ENCODE measurements at regions not wholly inside any gene's neighbourhood (a gene's known extent, or its start where the extent isn't known, plus 50 kb on each side); places are given as distances from the start of the nearest gene placed in this dataset.

- ChIA-PET SMC1A (ENCODE audit: uncharacterized antibody, unreplicated experiment) (no interaction called here), CTCF (no interaction called here), RAD21 (ENCODE audit: unreplicated experiment) (no interaction called here), POLR2A (no interaction called here)
- Histone ChIP-seq H3K4me2 (ENCODE audit: control insufficient read depth, insufficient read depth) (no peak overlapping the region), H3K36me3 (ENCODE audit: control insufficient read depth in 2 of 2, insufficient read depth in 2 of 2, low read length in 1 of 2) (no peaks in the 10 kb centered on the region), H3K27me3 (replicated peaks in 1 of 2; ENCODE audit: control insufficient read depth in 2 of 2, insufficient read depth in 2 of 2, low read length in 1 of 2) (no peaks in the 10 kb centered on the region), H3K79me2 (ENCODE audit: control insufficient read depth, insufficient read depth, low read length) (no peaks in the 10 kb centered on the region), H3K27ac (ENCODE audit: control insufficient read depth, insufficient read depth) (no peak overlapping the region), H3K4me1 (ENCODE audit: control insufficient read depth, insufficient read depth, low read length) (no peaks in the 10 kb centered on the region), H3K4me3 (no peak overlapping the region), H3K9me3 (replicated peaks; ENCODE audit: control insufficient read depth, insufficient read depth, low read length) (no peaks in the 10 kb centered on the region), H4K20me1 (ENCODE audit: control insufficient read depth, insufficient read depth) (no peaks in the 10 kb centered on the region), H2AFZ (ENCODE audit: control insufficient read depth, low read depth, low read length) (no peak overlapping the region), H3K9ac (ENCODE audit: control insufficient read depth, insufficient read depth, low read length) (no peak overlapping the region)
- FAIRE-seq (no peak), DNase-seq (ENCODE audit: low read depth, low spot score) (no peak), ATAC-seq (no peak)
- no TSS peak for BruUV-seq (replicated peaks)
- TF ChIP-seq RAD21 (IDR thresholded peaks at IDR 0.05; ENCODE audit: insufficient read depth, low read depth, low read length), result no peak
- TF ChIP-seq BCL3 (IDR thresholded peaks at IDR 0.05; ENCODE audit: borderline replicate concordance, insufficient read depth, low read depth, low read length, poor library complexity, severe bottlenecking), result no peak
- no peak for TF ChIP-seq CBFB (IDR thresholded peaks at IDR 0.05; ENCODE audit: low read depth)
- no peak for TF ChIP-seq EGR1 (IDR thresholded peaks at IDR 0.05; ENCODE audit: borderline replicate concordance in 1 of 2, low read depth in 2 of 2, low read length in 2 of 2)
- no peak for TF ChIP-seq POU2F2 (IDR thresholded peaks at IDR 0.05; ENCODE audit: borderline replicate concordance, low read depth, low read length)
- no peak for TF ChIP-seq RBBP5 (conservative IDR thresholded peaks at IDR 0.05)
- no peak for TF ChIP-seq FOXM1 (IDR thresholded peaks at IDR 0.05; ENCODE audit: low read depth, low read length)
- no peak for TF ChIP-seq MYC (IDR thresholded peaks at IDR 0.05; ENCODE audit: insufficient read depth, insufficient read length, insufficient replicate concordance, low read length, severe bottlenecking)
- intact Hi-C loops (cut with micrococcal nuclease; ENCODE audit: unreplicated experiment), result no loop called here
- in situ Hi-C loops (cut with MboI), result no loop called here
Observed at GRCh38 chr11:81112718-81113117, 1620.9 kb downstream of the FAM181B start.

GRCh38 chr11:81104051-81104450 is 1629.6 kb downstream of the FAM181B start:
- no peak overlapping the region for H3K4me3 ChIP-seq
- no peaks in the 10 kb centered on the region for H3K4me1 ChIP-seq (ENCODE audit: control insufficient read depth, insufficient read depth, low read length)
- intact Hi-C loops (cut with micrococcal nuclease; ENCODE audit: unreplicated experiment) (no loop called here), in situ Hi-C loops (cut with MboI) (no loop called here)
- no peak for ATAC-seq
- H3K79me2 ChIP-seq (ENCODE audit: control insufficient read depth, insufficient read depth, low read length), result no peaks in the 10 kb centered on the region
- H3K9ac ChIP-seq (ENCODE audit: control insufficient read depth, insufficient read depth, low read length), result no peak overlapping the region
- RAD21 ChIA-PET (ENCODE audit: unreplicated experiment), result no interaction called here
- H3K4me2 ChIP-seq (ENCODE audit: control insufficient read depth, insufficient read depth), result no peak overlapping the region
- BruUV-seq (replicated peaks), result no TSS peak
- H3K27me3 ChIP-seq (replicated peaks in 1 of 2; ENCODE audit: control insufficient read depth in 2 of 2, insufficient read depth in 2 of 2, low read length in 1 of 2), result no peaks in the 10 kb centered on the region
- no peaks in the 10 kb centered on the region for H3K9me3 ChIP-seq (replicated peaks; ENCODE audit: control insufficient read depth, insufficient read depth, low read length)
- no peak for FAIRE-seq
- no peaks in the 10 kb centered on the region for H3K36me3 ChIP-seq (ENCODE audit: control insufficient read depth in 2 of 2, insufficient read depth in 2 of 2, low read length in 1 of 2)
- WGBS (ENCODE audit: insufficient coverage, insufficient replicate concordance, low lambda C conversion rate, missing lambda C conversion rate), result 44% methylated on average over 5 of the region's 5 CpGs
- no peak for DNase-seq (ENCODE audit: low read depth, low spot score)
- POLR2A ChIA-PET, result no interaction called here
- H2AFZ ChIP-seq (ENCODE audit: control insufficient read depth, low read depth, low read length), result no peak overlapping the region
- CTCF ChIA-PET, result no interaction called here
- no peak overlapping the region for H3K27ac ChIP-seq (ENCODE audit: control insufficient read depth, insufficient read depth)
- no peaks in the 10 kb centered on the region for H4K20me1 ChIP-seq (ENCODE audit: control insufficient read depth, insufficient read depth)
- SMC1A ChIA-PET (ENCODE audit: uncharacterized antibody, unreplicated experiment), result no interaction called here
- TF ChIP-seq MEF2B (IDR thresholded peaks at IDR 0.05; ENCODE audit: partially characterized antibody, poor library complexity, severe bottlenecking) (no peak), ASH2L (IDR thresholded peaks at IDR 0.05; ENCODE audit: borderline replicate concordance, low read depth) (no peak), ZBED1 (IDR thresholded peaks at IDR 0.05; ENCODE audit: borderline replicate concordance) (no peak), NKRF (conservative IDR thresholded peaks at IDR 0.05) (no peak)
